ENCODE measurements at regions not wholly inside any gene's neighbourhood (a gene's known extent, or its start where the extent isn't known, plus 50 kb on each side); places are given as distances from the start of the nearest gene placed in this dataset.

DNA sequence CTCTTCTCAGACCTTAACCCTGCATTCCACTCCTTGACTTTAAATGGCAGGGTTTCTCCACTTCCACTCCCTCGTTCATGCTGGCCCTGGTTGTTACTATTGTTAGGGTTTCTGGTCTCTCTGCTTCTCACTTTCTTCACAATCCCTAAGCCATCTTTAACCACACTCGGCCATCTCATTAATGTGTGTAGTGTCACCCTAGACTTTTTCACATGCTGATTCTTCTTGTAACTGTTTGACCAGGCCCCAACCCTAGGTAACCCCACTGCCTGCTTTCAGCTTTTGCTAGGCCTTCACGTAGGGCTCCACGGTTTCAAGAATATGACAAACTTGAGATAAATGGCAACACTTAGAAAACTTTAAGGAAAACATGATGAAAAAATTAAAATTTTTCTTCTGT is 195.1 kb downstream of the IPO8 start:
- intact Hi-C loops (cut with micrococcal nuclease) = no loop called here
- no peak overlapping the region for H3K4me3 Mint-ChIP-seq (ENCODE audit: unreplicated experiment)
- CTCF ChIA-PET = no interaction called here
- H3K27ac Mint-ChIP-seq (ENCODE audit: low read depth, unreplicated experiment) = no peak overlapping the region
- TF ChIP-seq, protein P1, sequence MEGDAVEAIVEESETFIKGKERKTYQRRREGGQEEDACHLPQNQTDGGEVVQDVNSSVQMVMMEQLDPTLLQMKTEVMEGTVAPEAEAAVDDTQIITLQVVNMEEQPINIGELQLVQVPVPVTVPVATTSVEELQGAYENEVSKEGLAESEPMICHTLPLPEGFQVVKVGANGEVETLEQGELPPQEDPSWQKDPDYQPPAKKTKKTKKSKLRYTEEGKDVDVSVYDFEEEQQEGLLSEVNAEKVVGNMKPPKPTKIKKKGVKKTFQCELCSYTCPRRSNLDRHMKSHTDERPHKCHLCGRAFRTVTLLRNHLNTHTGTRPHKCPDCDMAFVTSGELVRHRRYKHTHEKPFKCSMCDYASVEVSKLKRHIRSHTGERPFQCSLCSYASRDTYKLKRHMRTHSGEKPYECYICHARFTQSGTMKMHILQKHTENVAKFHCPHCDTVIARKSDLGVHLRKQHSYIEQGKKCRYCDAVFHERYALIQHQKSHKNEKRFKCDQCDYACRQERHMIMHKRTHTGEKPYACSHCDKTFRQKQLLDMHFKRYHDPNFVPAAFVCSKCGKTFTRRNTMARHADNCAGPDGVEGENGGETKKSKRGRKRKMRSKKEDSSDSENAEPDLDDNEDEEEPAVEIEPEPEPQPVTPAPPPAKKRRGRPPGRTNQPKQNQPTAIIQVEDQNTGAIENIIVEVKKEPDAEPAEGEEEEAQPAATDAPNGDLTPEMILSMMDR (IDR thresholded peaks at IDR 0.05; ENCODE audit: unreplicated experiment) = no peak
- H3K9me3 Mint-ChIP-seq (ENCODE audit: unreplicated experiment) = no peaks in the 10 kb centered on the region
- no TSS peak for BruUV-seq (replicated peaks)
- POLR2A ChIA-PET = interaction anchor here (1.0 kb wide), 1 partner anchor 13 kb away, joined by 3 read pairs; no protein-coding TSS in a partner anchor
- H3K4me1 Mint-ChIP-seq (ENCODE audit: insufficient read depth, unreplicated experiment) = no peaks in the 10 kb centered on the region
- no peaks in the 10 kb centered on the region for H3K36me3 Mint-ChIP-seq (ENCODE audit: insufficient read depth, unreplicated experiment)
- H3K27me3 Mint-ChIP-seq (ENCODE audit: insufficient read depth, unreplicated experiment) = no peaks in the 10 kb centered on the region
- DNase-seq (ENCODE audit: unreplicated experiment) = no peak

DNA sequence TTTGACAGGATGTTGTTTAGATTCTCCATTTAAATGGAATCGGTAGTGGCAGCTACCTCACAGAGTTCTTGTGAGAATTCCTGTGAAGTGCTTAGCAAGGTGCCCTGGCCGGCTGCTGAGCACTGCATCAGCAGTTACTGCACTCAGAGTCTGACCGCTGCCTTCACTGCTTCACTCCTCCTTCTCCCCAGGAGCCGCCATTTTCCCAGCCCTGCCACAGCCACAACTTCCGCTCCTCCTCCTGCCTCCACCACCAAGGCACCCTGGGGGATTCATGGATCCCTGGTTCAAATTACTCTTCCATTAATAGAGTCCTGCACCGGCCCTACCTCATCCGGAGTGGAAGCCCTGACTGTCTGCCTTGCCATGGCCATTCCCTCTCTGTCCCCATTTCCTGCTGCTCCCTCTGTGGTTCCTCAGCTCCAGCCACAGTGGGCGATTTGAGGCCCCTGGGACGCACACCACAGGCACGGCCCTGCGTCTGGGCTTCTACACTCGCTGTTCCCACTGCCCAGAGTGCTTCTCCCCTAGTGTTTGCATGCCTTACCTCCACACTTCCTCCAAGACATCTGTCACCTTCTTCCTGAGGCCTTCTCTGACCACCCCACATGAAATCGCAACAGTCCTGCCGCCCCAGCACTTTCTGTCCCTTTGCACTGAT is 210.3 kb downstream of the IPO8 start:
- H3K4me3 Mint-ChIP-seq (ENCODE audit: unreplicated experiment) = no peak overlapping the region
- ChIA-PET POLR2A (no interaction called here), CTCF (interaction anchor here (0.8 kb wide), 1 partner anchor 141 kb away, joined by 3 read pairs; no protein-coding TSS in a partner anchor)
- no peaks in the 10 kb centered on the region for H3K4me1 Mint-ChIP-seq (ENCODE audit: insufficient read depth, unreplicated experiment)
- DNase-seq (ENCODE audit: unreplicated experiment) = no peak
- TF ChIP-seq, protein P1 (IDR thresholded peaks at IDR 0.05; ENCODE audit: unreplicated experiment) = no peak
- intact Hi-C loops (cut with micrococcal nuclease) = no loop called here
- peaks cover 6% of the 10 kb centered on the region for H3K36me3 Mint-ChIP-seq (ENCODE audit: insufficient read depth, unreplicated experiment)
- BruUV-seq (replicated peaks) = no TSS peak
- no peak overlapping the region for H3K27ac Mint-ChIP-seq (ENCODE audit: low read depth, unreplicated experiment)
- no peaks in the 10 kb centered on the region for H3K27me3 Mint-ChIP-seq (ENCODE audit: insufficient read depth, unreplicated experiment)
- H3K9me3 Mint-ChIP-seq (ENCODE audit: unreplicated experiment) = no peaks in the 10 kb centered on the region

DNA sequence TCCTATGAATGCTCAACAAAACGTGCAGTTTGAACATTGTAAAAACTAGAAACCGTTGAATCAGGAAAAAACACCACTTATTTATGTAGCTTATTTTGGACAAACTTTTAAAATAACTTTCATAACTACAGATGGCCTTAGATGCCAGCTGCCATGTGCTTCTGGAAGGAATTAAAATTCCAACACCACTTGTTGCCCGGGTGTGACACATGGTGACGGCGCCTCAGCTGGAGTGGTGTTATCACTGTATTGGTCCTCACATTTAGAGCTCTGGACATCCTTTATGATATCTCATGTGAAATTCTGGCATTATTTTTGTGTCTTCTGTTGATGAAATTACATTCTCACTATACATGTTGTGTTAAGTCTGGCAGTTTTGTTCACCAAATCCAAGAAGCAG is 211.0 kb downstream of the IPO8 start:
- no peaks in the 10 kb centered on the region for H3K27me3 Mint-ChIP-seq (ENCODE audit: insufficient read depth, unreplicated experiment)
- CTCF ChIA-PET = no interaction called here
- BruUV-seq (replicated peaks) = no TSS peak
- intact Hi-C loops (cut with micrococcal nuclease) = no loop called here
- peaks cover 6% of the 10 kb centered on the region for H3K36me3 Mint-ChIP-seq (ENCODE audit: insufficient read depth, unreplicated experiment)
- no peak overlapping the region for H3K4me3 Mint-ChIP-seq (ENCODE audit: unreplicated experiment)
- no peaks in the 10 kb centered on the region for H3K9me3 Mint-ChIP-seq (ENCODE audit: unreplicated experiment)
- no peak for DNase-seq (ENCODE audit: unreplicated experiment)
- H3K27ac Mint-ChIP-seq (ENCODE audit: low read depth, unreplicated experiment) = no peak overlapping the region
- H3K4me1 Mint-ChIP-seq (ENCODE audit: insufficient read depth, unreplicated experiment) = no peaks in the 10 kb centered on the region
- POLR2A ChIA-PET = no interaction called here
- TF ChIP-seq, protein P1 (IDR thresholded peaks at IDR 0.05; ENCODE audit: unreplicated experiment) = no peak

DNA sequence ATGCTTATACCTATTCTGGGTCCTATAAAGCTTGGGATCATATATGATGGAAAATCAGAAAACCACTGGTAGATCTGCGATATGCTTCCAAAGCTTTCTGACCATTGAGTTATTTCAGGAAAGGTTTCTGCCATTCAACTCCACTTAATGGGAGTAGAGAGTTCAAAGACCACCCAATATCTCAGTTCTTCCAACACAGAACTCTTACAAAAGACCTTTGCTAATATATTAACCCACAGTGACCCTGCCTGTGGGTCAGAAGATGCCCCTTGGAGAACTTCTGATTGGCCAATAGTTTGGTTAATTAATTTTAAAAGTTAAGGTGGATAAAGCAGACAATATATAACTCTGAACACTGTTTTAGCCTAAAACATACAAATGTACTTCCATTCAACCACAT is 213.0 kb downstream of the IPO8 start:
- intact Hi-C loops (cut with micrococcal nuclease) = no loop called here
- POLR2A ChIA-PET = no interaction called here
- Mint-ChIP-seq H3K27ac (ENCODE audit: low read depth, unreplicated experiment) (no peak overlapping the region), H3K27me3 (ENCODE audit: insufficient read depth, unreplicated experiment) (no peaks in the 10 kb centered on the region), H3K9me3 (ENCODE audit: unreplicated experiment) (no peaks in the 10 kb centered on the region), H3K4me3 (ENCODE audit: unreplicated experiment) (no peak overlapping the region), H3K4me1 (ENCODE audit: insufficient read depth, unreplicated experiment) (no peaks in the 10 kb centered on the region), H3K36me3 (ENCODE audit: insufficient read depth, unreplicated experiment) (peaks cover 6% of the 10 kb centered on the region)
- CTCF ChIA-PET = no interaction called here
- TF ChIP-seq, protein P1 (IDR thresholded peaks at IDR 0.05; ENCODE audit: unreplicated experiment) = no peak
- BruUV-seq (replicated peaks) = no TSS peak
- DNase-seq (ENCODE audit: unreplicated experiment) = no peak

Measured in MCF 10A (cell line).